H1 (cell line): ENCODE measurements at regions not wholly inside any gene's neighbourhood (a gene's known extent, or its start where the extent isn't known, plus 50 kb on each side); places are given as distances from the start of the nearest gene placed in this dataset.

ENCODE experiments used
- RAD21 ChIP-seq, 2 experiments: IDR thresholded peaks in 1 of 2; conservative IDR thresholded peaks in 1 of 2; 2 replicates each; pipeline ENCODE4 v1.6.1; 2011; ENCODE audit warnings: low read depth in 2 of 2, low read length in 2 of 2, improper control_type of control experiment in 1 of 2, inconsistent platforms in 1 of 2, mild to moderate bottlenecking in 1 of 2, moderate library complexity in 1 of 2
- RBBP5 ChIP-seq: IDR thresholded peaks from 2 replicates; pipeline ENCODE4 v1.7.1; 2012; ENCODE audit warnings: low read depth, mild to moderate bottlenecking, inconsistent platforms, low read length, moderate library complexity, borderline replicate concordance
- SP2 ChIP-seq: IDR thresholded peaks from 2 replicates; pipeline ENCODE4 v1.6.1; 2012; ENCODE audit warnings: mild to moderate bottlenecking, low read length, inconsistent platforms
- TCF12 ChIP-seq: IDR thresholded peaks from 2 replicates; pipeline ENCODE4 v1.6.1; 2011; ENCODE audit warnings: low read depth, mild to moderate bottlenecking, low read length
- TEAD4 ChIP-seq: IDR thresholded peaks from 2 replicates; pipeline ENCODE4 v1.6.1; 2012; ENCODE audit warnings: low read depth, low read length, inconsistent platforms, mixed read lengths

- TF ChIP-seq RBBP5 (no peak), RAD21 (IDR thresholded peaks at IDR 0.05 in 1 of 2, conservative IDR thresholded peaks at IDR 0.05 in 1 of 2; ENCODE audit: low read depth in 2 of 2, low read length in 2 of 2) (no peak), TCF12 (no peak), TEAD4 (no peak), SP2 (no peak)
Observed at GRCh38 chr13:87942205-87942604, 271.0 kb downstream of the SLITRK5 start (continued).
